ENCODE measurements at regions not wholly inside any gene's neighbourhood (a gene's known extent, or its start where the extent isn't known, plus 50 kb on each side); places are given as distances from the start of the nearest gene placed in this dataset.
"Not testable (repeated sequence)": the region's sequence is repeated elsewhere in the genome, so short reads cannot be mapped to it uniquely, and the experiment has no call there.

GRCh38 chr14:103230658-103231334 lies 103.2 kb upstream of the EIF5 start:
- H3K4me3 ChIP-seq (ENCODE audit: low read depth, low read length), result no peak overlapping the region

- no peak overlapping the region for H3K4me3 ChIP-seq (ENCODE audit: low read depth, low read length)
These were observed 102.5 kb upstream of the EIF5 start for GRCh38 chr14:103231376-103232019.

DNA sequence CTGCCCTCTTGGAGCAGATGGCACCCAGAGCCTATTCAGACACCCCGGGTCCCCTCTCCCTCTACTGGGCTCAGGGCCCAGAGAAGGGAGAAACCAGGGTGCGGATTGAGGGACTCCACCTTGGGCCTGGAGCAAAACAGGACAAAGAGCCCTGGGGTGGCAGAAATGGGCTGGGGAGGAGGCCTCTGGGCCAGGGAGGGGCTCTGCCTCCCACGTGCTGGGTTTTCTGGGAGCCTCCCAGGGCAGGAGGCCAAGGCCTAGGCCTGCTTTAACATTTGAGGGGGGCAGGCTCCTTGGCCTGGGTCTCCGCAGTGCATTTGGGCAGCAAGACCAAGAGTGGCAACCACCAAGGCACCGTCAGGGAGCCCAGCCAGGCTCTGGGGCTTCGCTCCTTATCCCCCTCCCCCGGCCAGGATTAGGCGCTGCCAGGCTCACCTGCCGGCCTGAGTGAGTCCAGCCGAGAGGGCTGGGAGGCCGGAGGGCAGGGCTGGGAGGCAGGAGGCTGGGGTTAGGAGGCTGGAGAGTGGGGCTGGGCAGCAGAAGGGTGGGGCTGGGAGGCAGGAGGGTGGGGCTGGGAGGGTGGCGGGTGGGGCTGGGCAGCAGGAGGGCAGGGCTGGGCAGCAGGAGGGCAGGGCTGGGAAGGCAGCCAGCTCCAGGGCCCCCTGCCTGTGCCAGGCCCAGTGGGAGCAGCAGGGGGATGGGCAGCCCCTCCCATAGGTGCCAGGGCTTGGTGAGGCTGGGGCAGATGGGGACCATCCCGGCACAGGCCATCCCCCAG lies 101.8 kb upstream of the EIF5 start:
- H3K4me3 ChIP-seq (ENCODE audit: low read depth, low read length), result no peak overlapping the region

GRCh38 chr14:103232831-103233319 lies 101.2 kb upstream of the EIF5 start:
- no peak overlapping the region for H3K4me3 ChIP-seq (ENCODE audit: low read depth, low read length)

- H3K4me3 ChIP-seq (ENCODE audit: low read depth, low read length), result no peak overlapping the region
These were observed 100.7 kb upstream of the EIF5 start for GRCh38 chr14:103233328-103233727.

GRCh38 chr14:103234826-103235225 lies 99.2 kb upstream of the EIF5 start:
- not testable (repeated sequence) for H3K4me3 ChIP-seq (ENCODE audit: low read depth, low read length)

- H3K4me3 ChIP-seq (ENCODE audit: low read depth, low read length), result not testable (repeated sequence)
These were observed 98.5 kb upstream of the EIF5 start for GRCh38 chr14:103235506-103235905.

- H3K4me3 ChIP-seq (ENCODE audit: low read depth, low read length), result no peak overlapping the region
These were observed 94.3 kb upstream of the EIF5 start for GRCh38 chr14:103239751-103240150.

- H3K4me3 ChIP-seq (ENCODE audit: low read depth, low read length), result no peak overlapping the region
These were observed 92.5 kb upstream of the EIF5 start for GRCh38 chr14:103241531-103241930.

DNA sequence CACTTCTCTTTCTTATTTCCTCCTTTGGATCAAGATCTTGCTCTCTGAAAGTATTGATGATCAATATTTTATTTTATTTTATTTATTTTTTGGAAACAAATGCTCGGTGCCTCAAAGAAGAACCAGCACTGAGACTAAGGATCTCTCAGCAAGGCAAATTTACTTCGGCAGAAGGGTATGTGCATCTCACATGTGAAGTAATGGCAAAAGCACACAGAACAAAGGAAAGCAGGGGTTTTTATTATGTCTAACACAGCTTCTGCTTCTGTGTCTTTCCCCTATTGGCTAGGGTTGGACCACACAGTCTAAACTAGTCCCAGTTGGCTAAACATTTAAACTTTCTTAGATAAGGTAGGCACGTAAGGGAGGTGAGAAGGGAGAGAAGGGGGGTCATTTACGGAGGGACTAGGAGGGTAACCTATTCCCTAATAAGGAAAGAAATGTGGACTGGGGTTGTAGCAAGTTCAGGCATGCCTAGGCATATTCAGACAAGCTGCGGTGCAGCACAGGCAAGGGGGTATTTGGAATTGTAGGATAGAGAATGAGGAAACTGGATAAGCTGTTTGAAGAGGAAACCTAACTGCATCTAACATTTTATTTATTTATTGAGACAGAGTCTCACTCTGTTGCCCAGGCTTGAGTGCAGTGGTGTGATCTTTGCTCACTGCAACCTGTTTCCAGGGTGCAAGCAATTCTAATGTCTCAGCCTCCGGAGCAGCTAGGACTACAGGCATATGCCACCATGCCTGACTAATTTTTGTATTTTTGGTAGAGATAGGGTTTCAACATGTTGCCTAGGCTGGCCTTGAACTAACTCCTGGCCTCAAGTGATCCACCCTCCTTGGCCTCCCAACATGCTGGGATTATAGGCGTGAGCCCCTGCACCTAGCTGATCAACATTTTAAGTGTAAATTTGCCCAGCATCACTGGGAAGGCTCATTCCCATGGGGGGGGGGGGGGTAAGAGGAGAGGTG lies 90.0 kb upstream of the EIF5 start:
- no peak overlapping the region for H3K4me3 ChIP-seq (ENCODE audit: low read depth, low read length)

- H3K4me3 ChIP-seq (ENCODE audit: low read depth, low read length), result not testable (repeated sequence)
These were observed 88.4 kb upstream of the EIF5 start for GRCh38 chr14:103245624-103246031.

DNA sequence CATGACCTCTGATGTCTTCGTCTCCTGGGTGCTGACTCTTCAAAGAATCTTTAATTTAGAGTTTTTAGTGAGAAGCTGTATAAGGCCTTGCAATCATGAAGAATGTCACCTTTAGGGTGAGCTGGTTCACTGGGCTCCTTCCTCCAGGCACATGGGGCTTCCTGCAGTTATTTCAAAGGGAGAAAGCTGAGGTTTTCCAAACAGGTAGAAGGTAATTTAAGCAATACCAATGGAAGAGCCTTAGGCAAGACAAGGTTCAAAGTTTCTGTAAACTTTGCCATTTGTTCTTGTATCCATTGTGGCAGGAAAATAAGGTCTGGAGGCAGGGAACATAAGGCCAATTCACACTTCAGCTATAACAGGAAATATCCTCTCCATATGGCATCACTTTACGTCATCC lies 88.0 kb upstream of the EIF5 start:
- no peak overlapping the region for H3K4me3 ChIP-seq (ENCODE audit: low read depth, low read length)

DNA sequence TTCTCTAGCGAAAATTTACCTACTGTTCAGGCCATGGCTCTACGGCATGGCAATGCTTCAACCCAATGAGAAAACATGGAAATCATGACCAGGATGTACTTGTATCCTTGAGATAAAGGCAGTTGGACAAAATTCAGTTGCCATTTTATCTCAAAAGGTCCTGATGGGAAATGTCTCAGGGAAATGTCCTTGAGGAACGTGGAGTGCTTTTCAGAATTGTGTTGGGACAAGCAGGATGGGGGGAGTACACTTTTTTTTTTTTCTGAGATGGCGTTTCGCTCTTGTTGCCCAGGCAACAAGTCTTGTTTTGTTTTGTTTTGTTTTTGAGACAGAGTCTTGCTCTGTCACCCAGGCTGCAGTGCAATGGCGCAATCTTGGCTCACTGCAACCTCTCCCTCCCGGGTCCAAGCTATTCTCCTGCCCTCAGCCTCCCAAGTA lies 86.8 kb upstream of the EIF5 start:
- no peak overlapping the region for H3K4me3 ChIP-seq (ENCODE audit: low read depth, low read length)

DNA sequence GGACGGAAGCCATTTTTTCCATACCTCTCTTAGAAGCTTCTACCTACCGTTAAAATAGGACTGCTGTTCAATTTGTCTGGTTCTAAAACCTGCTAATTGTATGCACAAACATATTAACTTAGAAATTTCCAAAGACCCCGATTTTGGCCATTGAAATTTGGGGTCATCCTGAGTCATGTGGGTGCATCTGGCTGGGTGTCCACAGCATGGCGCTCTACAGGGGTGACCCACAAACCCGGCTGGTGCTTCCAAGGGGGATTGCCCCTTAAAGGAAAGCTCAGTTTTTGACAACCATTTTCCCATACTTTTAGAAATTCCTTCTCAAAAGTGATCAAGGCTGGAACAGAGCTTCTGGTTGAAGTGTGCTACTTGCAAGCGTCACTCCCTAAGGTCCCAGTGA lies 83.9 kb upstream of the EIF5 start:
- H3K4me3 ChIP-seq (ENCODE audit: low read depth, low read length), result no peak overlapping the region

DNA sequence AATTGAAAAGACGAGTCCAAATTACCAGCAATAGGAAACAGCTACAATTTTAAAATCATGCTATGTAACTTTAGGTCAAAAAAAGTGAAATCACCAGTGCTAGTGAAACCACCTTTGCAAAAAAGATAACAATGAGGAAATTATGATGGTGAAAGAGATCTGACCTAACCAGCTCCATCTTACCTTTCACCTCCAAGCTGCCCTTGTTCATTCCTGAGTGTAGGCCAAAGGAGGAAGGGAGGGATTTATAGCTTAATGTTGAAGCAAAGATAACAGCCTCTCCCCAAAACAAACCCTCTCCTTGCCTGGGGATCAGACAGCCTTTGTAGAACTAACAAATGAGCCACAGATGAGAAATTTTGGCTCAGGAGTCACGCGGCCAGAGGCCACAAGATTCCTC lies 83.2 kb upstream of the EIF5 start:
- H3K4me3 ChIP-seq (ENCODE audit: low read depth, low read length), result no peak overlapping the region

DNA sequence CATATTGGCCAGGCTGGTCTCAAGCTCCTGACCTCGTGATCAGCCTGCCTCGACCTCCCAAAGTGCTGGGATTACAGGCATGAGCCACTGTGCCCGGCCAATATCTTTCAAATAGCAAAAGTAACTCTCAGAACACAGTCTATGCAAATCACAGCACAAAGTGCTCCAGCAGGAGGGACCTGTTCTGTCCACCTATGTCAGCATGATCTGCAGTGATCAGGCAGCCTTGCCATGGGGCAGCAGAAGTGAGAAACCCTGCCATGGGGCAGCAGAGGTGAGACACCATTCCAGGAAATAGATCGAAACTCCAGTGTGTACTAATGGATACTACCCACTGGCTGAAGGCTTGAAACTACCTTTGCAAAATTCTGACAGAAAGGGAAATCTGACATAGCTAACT lies 78.5 kb upstream of the EIF5 start:
- H3K4me3 ChIP-seq (ENCODE audit: low read depth, low read length), result no peak overlapping the region

DNA sequence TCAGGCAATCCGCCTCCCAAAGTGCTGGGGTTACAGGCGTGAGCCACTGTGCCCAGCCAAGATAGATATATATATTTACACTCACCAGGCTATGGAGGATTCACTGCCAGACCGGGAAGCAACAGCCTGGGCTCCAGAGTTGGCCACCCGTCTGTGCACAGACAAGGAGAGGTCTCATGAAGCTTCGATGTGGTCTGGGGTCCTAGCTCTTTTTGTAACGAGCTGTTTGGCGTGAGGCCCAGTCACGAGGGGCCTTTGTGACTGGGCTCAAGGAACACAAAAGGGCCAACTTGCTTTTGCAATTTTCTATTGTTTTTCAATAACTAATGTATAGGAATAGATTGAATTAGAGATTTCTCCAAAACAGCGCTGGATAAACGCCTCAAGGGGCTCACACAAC lies 77.6 kb upstream of the EIF5 start:
- no peak overlapping the region for H3K4me3 ChIP-seq (ENCODE audit: low read depth, low read length)

DNA sequence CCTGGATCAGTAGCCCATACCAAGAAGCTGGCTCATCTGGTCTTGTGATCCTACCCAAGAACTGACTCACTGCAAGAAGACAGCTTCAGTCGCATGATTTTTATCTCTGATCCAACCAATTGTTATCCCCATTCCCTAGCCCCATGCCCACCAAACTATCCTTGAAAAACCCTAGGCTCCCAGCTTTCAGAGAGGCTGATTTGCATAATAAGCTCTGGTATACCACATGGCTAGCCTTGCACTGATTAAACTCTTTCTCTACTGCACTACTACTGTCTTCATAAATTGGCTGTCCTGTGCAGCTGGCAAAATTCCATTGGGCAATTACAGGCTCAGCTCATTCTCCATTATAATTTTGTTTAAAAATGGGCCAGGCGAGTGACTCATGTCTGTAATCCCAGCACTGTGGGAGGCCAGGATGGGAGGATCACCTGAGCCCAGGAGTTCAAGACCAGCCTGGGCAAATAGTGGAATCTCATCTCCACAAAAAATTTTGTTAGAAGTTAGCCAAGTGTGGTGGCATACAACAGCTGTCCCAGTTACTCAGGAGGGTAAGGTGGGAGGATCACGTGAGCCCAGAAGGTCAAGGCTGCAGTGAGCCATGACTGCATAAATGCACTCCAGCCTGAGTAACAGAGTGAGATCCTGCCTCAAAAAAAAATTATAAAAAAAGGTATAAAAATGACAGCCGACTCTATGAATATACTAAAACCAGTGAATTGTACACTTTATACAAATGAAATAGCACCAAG lies 76.7 kb upstream of the EIF5 start:
- H3K4me3 ChIP-seq (ENCODE audit: low read depth, low read length), result no peak overlapping the region

GRCh38 chr14:103258211-103258610 lies 75.8 kb upstream of the EIF5 start:
- H3K4me3 ChIP-seq (ENCODE audit: low read depth, low read length), result no peak overlapping the region

DNA sequence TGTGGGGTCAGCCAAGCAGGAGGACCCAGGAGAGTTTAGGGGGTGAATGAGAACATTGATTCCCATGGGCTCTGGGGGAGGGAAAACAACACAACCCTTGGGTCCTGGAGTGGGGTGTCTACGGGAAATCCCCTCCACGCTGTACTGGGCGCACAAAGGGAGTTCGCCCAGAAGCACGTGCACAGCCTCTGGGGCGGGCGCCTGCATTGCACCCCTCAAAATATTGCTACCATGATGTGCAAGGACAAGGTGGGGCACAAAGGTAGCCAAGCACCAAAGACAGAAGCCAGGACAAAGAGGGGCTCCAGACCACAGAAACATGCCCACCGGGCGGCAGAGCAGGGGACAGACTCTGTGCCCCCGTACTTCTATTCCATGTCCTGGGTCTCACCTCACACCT lies 74.9 kb upstream of the EIF5 start:
- H3K4me3 ChIP-seq (ENCODE audit: low read depth, low read length), result no peak overlapping the region

Measured in iPS-11a (cell line).